Heart left ventricle (tissue), 16 donors: ENCODE measurements at regions not wholly inside any gene's neighbourhood (a gene's known extent, or its start where the extent isn't known, plus 50 kb on each side); places are given as distances from the start of the nearest gene placed in this dataset.

ENCODE experiments used
- ATAC-seq, 4 donors: fragments of 200-7000 bp; cut with Tn5 transposase; one replicate each; pipeline ENCODE4 v1.9.1; 2020 to 2022; ENCODE audit warnings: moderate library complexity in 4 of 4, mild to moderate bottlenecking in 3 of 4, moderate number of reproducible peaks in 1 of 4
- DNase-seq, 5 donors: peaks; one replicate each; pipeline ENCODE4 v3.0.0-alpha.2; 2020
- H3K27ac ChIP-seq, 12 donors: fragments of 200-600 bp; sonication (generic) in 4 of 12; one replicate each; pipeline versions ENCODE4 v1.5.0 to v1.8.0; 2016 to 2022; ENCODE audit warnings: mild to moderate bottlenecking in 2 of 12
- H3K27me3 ChIP-seq, 9 donors: fragments of 200-600 bp; sonication (generic) in 2 of 9; one replicate each; pipeline versions ENCODE4 v1.5.1 to v1.8.0; 2016 to 2022; ENCODE audit warnings: mild to moderate bottlenecking in 3 of 9
- H3K36me3 ChIP-seq, 9 donors: fragments of 200-600 bp; sonication (generic) in 2 of 9; one replicate each; pipeline versions ENCODE4 v1.5.0 to v1.8.0; 2018 to 2022; ENCODE audit warnings: mild to moderate bottlenecking in 2 of 9
- H3K4me1 ChIP-seq, 12 donors: fragments of 200-600 bp; sonication (generic) in 4 of 12; one replicate each; pipeline versions ENCODE4 v1.5.0 to v1.8.0; 2016 to 2022; ENCODE audit warnings: mild to moderate bottlenecking in 3 of 12
- H3K4me3 ChIP-seq, 12 donors: fragments of 200-600 bp; sonication (generic) in 4 of 12; one replicate each; pipeline versions ENCODE4 v1.5.0 to v1.8.0; 2017 to 2022; ENCODE audit warnings: mild to moderate bottlenecking in 9 of 12, moderate library complexity in 4 of 12
- H3K9me3 ChIP-seq, 12 donors: fragments of 200-600 bp; sonication (generic) in 4 of 12; one replicate each; pipeline versions ENCODE4 v1.5.0 to v1.8.0; 2016 to 2022; ENCODE audit warnings: mild to moderate bottlenecking in 1 of 12
- POLR2A ChIP-seq, 2 donors: fragments of 450-650 bp; IDR thresholded peaks; one replicate each; pipeline ENCODE4 v1.6.1; 2017; ENCODE audit warnings: antibody characterized with exemption in 2 of 2, mild to moderate bottlenecking in 2 of 2, moderate library complexity in 2 of 2
- WGBS, 4 donors: extraction: QIAGEN DNeasy Blood & Tissue Kit in 2 of 4; methylation state at CpG; one replicate each; pipeline versions ENCODE4 v1.1.5 to v1.1.7; 2013 to 2018; 5-methylcytosine and 5-hydroxymethylcytosine counted together
- intact Hi-C, 10 donors: fragments of 100-400 bp; cut with DNase I; formaldehyde crosslinking; loops; one replicate each; pipeline versions ENCODE4 v1.11.1 to v1.14.2; 2022
- TF ChIP-seq, protein P1 (sequence below), 12 donors: fragments of 200-600 bp; sonication (generic) in 4 of 12; IDR thresholded peaks; one replicate each; pipeline versions ENCODE4 v1.5.0 to v1.8.0; 2018 to 2022; ENCODE audit warnings: antibody characterized with exemption in 12 of 12, mild to moderate bottlenecking in 5 of 12
- donor health status: ischemic (EF 13 %, LVEDD 7.1; RV severe dilation, severe dysfunction).
- donor health status: healthy with polysubstance abuse.
- donor health status: DM: no; HTN: yes; CAD: no.
- donor health status: DM: no; HTN: no; CAD: no.
- donor health status: ischemic (EF 25% LVEDD 6.9; RV normal size, moderate dysfunction).
- donor health status: ischemic (EF 25% LVEDD 5.7; RV mildly dilated, moderate dysfunction).
- donor health status: healthy.
- donor health status: DM: yes; HTN: yes; CAD: no.
- donor health status: ischemic (EF 35%, LVEDD 5.7; RV mildly dilated, moderate dysfunction).
- donor health status: nonischemic (EF 11% LVEDD 7.7; RV severe dilation, severe dysfunction).
- donor health status: DM: yes; HTN: yes; CAD: no.
- donor health status: PGD.
- donor health status: ischemic (EF 29% LVEDD 5.4; RV normal size, mild dysfunction).
- donor health status: nonischemic (EF 23%, LVEDD 6.1; RV moderate dilation, normal function).

DNA sequence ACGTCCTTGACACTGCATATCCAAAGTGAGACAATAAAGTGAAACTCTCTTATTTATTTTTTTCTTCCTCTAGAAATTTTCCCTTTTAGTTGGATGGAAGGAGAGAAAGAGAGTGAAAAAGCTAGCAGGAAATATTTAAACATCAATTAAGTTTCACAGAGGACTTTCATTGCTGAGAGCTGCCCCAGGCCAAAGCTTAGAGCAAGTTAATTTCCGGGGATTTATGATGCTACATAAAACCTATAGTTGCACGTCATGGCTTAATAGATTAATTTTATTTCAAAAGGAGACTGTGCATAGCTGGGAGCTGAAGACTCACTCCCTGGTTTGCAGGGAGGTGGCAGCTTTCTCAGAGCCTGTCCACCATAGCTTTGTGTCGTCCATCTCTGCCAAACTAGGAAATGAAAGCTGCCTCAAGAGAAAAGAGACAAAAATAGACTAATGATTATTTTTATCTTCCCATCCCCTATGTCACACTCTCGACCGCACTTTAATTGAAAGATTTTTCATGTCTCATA, 323.3 kb upstream of the RAB6C start:
- Histone ChIP-seq H3K27ac (no peak overlapping the region), H3K4me1 (no peaks in the 10 kb centered on the region), H3K4me3 (no peak overlapping the region), H3K36me3 (no peaks in the 10 kb centered on the region), H3K9me3 (peaks cover 0 to 8% (median 0%) of the 10 kb centered on the region in 12 donors), H3K27me3 (peaks cover 0 to 3% (median 0%) of the 10 kb centered on the region in 9 donors)
- no peak for DNase-seq
- TF ChIP-seq, protein P1, sequence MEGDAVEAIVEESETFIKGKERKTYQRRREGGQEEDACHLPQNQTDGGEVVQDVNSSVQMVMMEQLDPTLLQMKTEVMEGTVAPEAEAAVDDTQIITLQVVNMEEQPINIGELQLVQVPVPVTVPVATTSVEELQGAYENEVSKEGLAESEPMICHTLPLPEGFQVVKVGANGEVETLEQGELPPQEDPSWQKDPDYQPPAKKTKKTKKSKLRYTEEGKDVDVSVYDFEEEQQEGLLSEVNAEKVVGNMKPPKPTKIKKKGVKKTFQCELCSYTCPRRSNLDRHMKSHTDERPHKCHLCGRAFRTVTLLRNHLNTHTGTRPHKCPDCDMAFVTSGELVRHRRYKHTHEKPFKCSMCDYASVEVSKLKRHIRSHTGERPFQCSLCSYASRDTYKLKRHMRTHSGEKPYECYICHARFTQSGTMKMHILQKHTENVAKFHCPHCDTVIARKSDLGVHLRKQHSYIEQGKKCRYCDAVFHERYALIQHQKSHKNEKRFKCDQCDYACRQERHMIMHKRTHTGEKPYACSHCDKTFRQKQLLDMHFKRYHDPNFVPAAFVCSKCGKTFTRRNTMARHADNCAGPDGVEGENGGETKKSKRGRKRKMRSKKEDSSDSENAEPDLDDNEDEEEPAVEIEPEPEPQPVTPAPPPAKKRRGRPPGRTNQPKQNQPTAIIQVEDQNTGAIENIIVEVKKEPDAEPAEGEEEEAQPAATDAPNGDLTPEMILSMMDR (IDR thresholded peaks at IDR 0.05), result no peak
- no peak for TF ChIP-seq POLR2A (IDR thresholded peaks at IDR 0.05)
- ATAC-seq, result no peak
- intact Hi-C loops, result no loop called here
- 47 to 50% (median 49%) methylated on average over 6 of the region's 6 CpGs for WGBS, 4 donors

DNA sequence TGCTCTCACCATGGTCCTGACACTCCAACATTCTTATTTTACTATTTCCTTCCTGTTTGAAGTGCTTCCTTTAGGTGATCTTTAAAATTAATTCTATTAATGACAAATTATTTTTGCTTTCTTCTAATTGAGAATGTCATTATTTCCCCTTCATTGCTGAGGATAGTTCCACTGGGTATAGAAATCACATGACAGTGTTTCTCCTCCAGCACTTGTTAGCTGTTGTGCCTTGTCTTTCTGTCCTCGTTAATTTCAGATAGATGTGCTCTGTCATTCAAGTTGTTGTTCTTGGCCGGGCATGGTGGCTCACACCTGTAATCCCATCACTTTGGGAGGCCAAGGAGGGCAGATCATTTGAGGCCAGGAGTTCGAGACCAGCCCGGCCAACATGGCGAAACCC, 321.0 kb upstream of the RAB6C start:
- H3K9me3 ChIP-seq, result peaks cover 0 to 8% (median 0%) of the 10 kb centered on the region in 12 donors
- TF ChIP-seq POLR2A (IDR thresholded peaks at IDR 0.05), result no peak
- TF ChIP-seq, protein P1 (IDR thresholded peaks at IDR 0.05), result no peak
- no peak overlapping the region for H3K4me3 ChIP-seq
- ATAC-seq (no peak), DNase-seq (no peak)
- intact Hi-C loops, result no loop called here
- 92 to 96% (median 94%) methylated on average over 5 of the region's 5 CpGs for WGBS, 4 donors
- peaks cover 0 to 4% (median 0%) of the 10 kb centered on the region in 9 donors for H3K27me3 ChIP-seq
- H3K4me1 ChIP-seq, result no peaks in the 10 kb centered on the region
- H3K27ac ChIP-seq, result no peak overlapping the region
- H3K36me3 ChIP-seq, result no peaks in the 10 kb centered on the region

DNA sequence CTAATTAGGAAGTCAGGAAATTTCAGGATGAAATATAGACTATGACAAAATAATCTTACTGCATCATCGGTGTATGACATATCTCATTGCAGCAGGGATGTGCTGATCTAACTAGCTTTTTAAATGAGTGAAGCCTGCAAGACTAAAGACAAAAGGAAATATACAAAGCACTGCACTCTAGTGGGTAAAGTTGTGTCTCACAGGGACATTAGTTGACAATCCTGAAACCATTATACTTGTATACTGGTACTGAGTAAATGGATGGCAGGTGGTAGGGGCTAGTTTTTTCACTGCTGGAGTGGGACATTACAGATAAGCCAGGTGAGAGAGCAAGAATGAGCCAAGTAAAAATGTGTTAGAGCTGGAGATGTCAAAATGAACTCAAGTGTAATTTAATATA, 317.5 kb upstream of the RAB6C start:
- WGBS, 4 donors, result 58 to 78% (median 73%) methylated on average over 1 of the region's 1 CpG
- intact Hi-C loops, result no loop called here
- no peak for ATAC-seq

DNA sequence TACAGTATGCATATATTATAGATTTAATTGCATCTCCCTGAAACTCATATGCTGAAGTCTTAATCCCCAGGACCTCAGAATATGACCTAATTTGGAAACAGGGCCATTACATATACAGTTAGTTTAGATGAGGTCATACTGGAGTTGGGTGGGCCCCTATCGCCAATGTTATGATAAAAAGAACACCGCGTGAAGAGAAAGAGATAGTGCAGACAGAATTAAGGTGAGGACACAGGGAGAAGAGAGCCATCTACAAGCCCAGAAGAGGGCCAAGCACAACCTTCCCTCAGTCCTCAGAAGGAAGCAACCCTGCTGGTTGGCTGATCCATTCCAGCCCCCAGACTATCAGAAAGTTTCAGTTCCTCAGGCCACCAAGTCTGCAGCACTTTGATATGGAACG, 311.9 kb upstream of the RAB6C start:
- Histone ChIP-seq H3K4me1 (no peaks in the 10 kb centered on the region), H3K27ac (no peak overlapping the region), H3K9me3 (no peaks in the 10 kb centered on the region), H3K4me3 (no peak overlapping the region), H3K36me3 (no peaks in the 10 kb centered on the region), H3K27me3 (peaks cover 0 to 3% (median 0%) of the 10 kb centered on the region in 9 donors)
- TF ChIP-seq, protein P1 (IDR thresholded peaks at IDR 0.05), result no peak
- no peak for TF ChIP-seq POLR2A (IDR thresholded peaks at IDR 0.05)
- intact Hi-C loops, result no loop called here
- ATAC-seq (no peak), DNase-seq (no peak)
- WGBS, 4 donors, result 61 to 68% (median 65%) methylated on average over 4 of the region's 4 CpGs

More for the DNA sequence above, 317.5 kb upstream of the RAB6C start:
- Histone ChIP-seq H3K9me3 (peaks cover 0 to 8% (median 0%) of the 10 kb centered on the region in 12 donors), H3K27me3 (peaks cover 0 to 4% (median 0%) of the 10 kb centered on the region in 9 donors), H3K27ac (no peak overlapping the region), H3K4me3 (no peak overlapping the region), H3K4me1 (no peaks in the 10 kb centered on the region), H3K36me3 (no peaks in the 10 kb centered on the region)
- DNase-seq, result no peak
- TF ChIP-seq, protein P1 (IDR thresholded peaks at IDR 0.05), result no peak
- no peak for TF ChIP-seq POLR2A (IDR thresholded peaks at IDR 0.05)
